ENCODE measurements at regions not wholly inside any gene's neighbourhood (a gene's known extent, or its start where the extent isn't known, plus 50 kb on each side); places are given as distances from the start of the nearest gene placed in this dataset.

DNA sequence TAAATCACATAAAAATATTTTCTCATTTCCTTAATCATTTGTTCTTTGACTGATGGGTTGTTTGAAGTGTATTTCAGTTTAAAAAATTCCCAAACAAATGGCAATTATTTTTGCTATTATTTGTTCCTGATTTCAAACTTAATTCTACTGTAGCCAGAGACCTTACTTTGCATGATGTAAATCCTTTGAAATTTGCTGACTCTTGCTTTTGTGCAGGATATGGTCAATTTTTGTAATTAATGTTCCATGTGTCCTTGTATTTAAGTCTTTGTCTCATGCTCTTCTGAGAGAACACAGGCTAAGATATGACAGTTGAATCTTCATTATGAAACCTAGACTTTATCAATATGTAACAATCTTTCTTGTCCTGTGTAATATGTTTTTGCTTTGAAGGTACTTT, 295.0 kb upstream of the CHD6 start:
- Histone ChIP-seq H3K4me1 (no peaks in the 10 kb centered on the region), H3K27ac (no peak overlapping the region), H3K9me3 (no peaks in the 10 kb centered on the region), H3K27me3 (no peaks in the 10 kb centered on the region), H3K36me3 (no peaks in the 10 kb centered on the region), H3K4me3 (no peak overlapping the region)
- in situ Hi-C loops (cut with MboI; ENCODE audit: low pct_ligation_motif_present in 1 of 4, low pct_unique_long_range_greater_than_20kb in 1 of 4, low sequenced_read_pairs in 3 of 4) (loop anchor here in 1 of 4 donors (10.0 kb wide), 1 partner anchor 62 kb away; no protein-coding TSS in a partner anchor), intact Hi-C loops (cut with DNase I; ENCODE audit: low total_unique reads) (no loop called here)
- DNase-seq: no peak
- TF ChIP-seq, protein P1, sequence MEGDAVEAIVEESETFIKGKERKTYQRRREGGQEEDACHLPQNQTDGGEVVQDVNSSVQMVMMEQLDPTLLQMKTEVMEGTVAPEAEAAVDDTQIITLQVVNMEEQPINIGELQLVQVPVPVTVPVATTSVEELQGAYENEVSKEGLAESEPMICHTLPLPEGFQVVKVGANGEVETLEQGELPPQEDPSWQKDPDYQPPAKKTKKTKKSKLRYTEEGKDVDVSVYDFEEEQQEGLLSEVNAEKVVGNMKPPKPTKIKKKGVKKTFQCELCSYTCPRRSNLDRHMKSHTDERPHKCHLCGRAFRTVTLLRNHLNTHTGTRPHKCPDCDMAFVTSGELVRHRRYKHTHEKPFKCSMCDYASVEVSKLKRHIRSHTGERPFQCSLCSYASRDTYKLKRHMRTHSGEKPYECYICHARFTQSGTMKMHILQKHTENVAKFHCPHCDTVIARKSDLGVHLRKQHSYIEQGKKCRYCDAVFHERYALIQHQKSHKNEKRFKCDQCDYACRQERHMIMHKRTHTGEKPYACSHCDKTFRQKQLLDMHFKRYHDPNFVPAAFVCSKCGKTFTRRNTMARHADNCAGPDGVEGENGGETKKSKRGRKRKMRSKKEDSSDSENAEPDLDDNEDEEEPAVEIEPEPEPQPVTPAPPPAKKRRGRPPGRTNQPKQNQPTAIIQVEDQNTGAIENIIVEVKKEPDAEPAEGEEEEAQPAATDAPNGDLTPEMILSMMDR (IDR thresholded peaks at IDR 0.05): no peak
- no peak for TF ChIP-seq POLR2A (IDR thresholded peaks at IDR 0.05)
- TF ChIP-seq EP300 (IDR thresholded peaks at IDR 0.05; ENCODE audit: low read depth): no peak
- TF ChIP-seq POLR2AphosphoS5 (IDR thresholded peaks at IDR 0.05): no peak

DNA sequence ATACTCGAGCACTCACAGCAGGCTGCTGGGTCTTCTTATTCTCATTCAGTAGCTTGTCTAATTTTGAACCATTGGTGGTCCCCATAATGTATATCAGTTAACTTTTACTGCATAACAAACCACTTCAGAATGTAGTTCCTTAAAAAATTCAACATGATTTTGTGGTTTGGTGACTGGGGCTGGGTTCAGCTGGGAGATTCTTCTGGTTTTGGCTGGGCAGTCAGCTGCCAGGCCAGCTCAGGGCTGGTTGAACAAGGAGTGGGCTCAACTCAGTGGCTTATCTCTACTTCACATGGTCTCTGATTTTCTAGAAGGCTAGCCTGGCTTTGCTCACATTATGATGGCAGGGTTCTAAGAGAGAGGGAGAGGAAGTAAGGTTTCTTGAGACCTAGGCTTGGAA, 292.4 kb upstream of the CHD6 start:
- Histone ChIP-seq H3K36me3 (no peaks in the 10 kb centered on the region), H3K27ac (no peak overlapping the region), H3K4me3 (no peak overlapping the region), H3K27me3 (no peaks in the 10 kb centered on the region), H3K9me3 (no peaks in the 10 kb centered on the region), H3K4me1 (no peaks in the 10 kb centered on the region)
- DNase-seq: no peak
- WGBS, 2 donors (ENCODE audit: low coverage in 1 of 2): 38 to 74% methylated on average over 1 of the region's 1 CpG
- intact Hi-C loops (cut with DNase I; ENCODE audit: low total_unique reads): no loop called here
- in situ Hi-C loops (cut with MboI; ENCODE audit: low pct_ligation_motif_present in 1 of 4, low pct_unique_long_range_greater_than_20kb in 1 of 4, low sequenced_read_pairs in 3 of 4): loop anchor here in 1 of 4 donors (10.0 kb wide), 1 partner anchor 64 kb away; no protein-coding TSS in a partner anchor
- TF ChIP-seq POLR2A (IDR thresholded peaks at IDR 0.05): no peak
- no peak for TF ChIP-seq POLR2AphosphoS5 (IDR thresholded peaks at IDR 0.05)
- TF ChIP-seq EP300 (IDR thresholded peaks at IDR 0.05; ENCODE audit: low read depth): no peak
- TF ChIP-seq, protein P1 (IDR thresholded peaks at IDR 0.05): no peak

DNA sequence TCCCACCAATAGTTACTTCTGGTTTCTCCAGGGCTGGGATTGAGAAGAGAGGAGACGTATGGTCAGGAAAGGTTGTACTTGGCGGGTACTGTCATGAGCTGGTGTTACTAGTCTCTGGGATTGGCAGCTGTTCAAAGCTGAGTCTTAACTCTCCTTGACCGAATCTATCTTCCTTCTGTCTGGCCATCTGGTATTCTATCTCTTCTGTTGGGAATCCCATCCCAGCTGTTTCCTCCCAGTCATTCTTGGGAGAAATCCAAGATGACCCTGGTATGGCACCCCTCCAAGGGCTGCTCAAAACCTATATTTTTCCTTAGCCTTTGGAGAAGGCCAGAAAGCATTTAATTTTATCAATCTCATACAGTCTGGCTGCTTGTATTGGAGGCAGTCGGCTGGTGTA, 287.0 kb upstream of the CHD6 start:
- Histone ChIP-seq H3K27me3 (no peaks in the 10 kb centered on the region), H3K4me3 (no peak overlapping the region), H3K4me1 (no peaks in the 10 kb centered on the region), H3K36me3 (no peaks in the 10 kb centered on the region), H3K27ac (no peak overlapping the region), H3K9me3 (no peaks in the 10 kb centered on the region)
- in situ Hi-C loops (cut with MboI; ENCODE audit: low pct_ligation_motif_present in 1 of 4, low pct_unique_long_range_greater_than_20kb in 1 of 4, low sequenced_read_pairs in 3 of 4) (no loop called here), intact Hi-C loops (cut with DNase I; ENCODE audit: low total_unique reads) (no loop called here)
- TF ChIP-seq, protein P1 (IDR thresholded peaks at IDR 0.05): no peak
- TF ChIP-seq EP300 (IDR thresholded peaks at IDR 0.05; ENCODE audit: low read depth): no peak
- no peak for DNase-seq
- WGBS, 2 donors (ENCODE audit: low coverage in 1 of 2): 67 to 69% methylated on average over 1 to 4 of the region's 4 CpGs

DNA sequence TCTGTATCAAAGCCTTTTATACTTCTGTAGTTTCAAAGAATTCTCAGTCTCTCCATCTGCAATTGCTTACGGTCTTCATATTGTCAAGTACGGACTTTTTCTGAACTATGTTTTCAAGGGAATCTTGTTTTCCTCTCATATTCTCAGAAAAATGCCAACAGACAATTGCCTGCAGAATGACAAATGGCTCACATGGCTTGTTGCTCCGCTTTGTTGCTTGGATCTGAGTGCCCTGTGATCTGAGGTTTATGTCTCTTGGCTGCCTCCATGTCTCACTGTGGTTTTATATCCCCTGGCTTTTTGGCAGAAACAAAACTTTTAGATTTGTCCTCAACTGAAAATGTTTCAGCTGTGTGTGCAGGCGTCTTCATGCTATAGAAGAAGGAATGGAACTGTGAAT, 285.4 kb upstream of the CHD6 start:
- WGBS, 2 donors (ENCODE audit: low coverage in 1 of 2): 54 to 57% methylated on average over 4 of the region's 4 CpGs

More for the DNA sequence above, 285.4 kb upstream of the CHD6 start:
- no peak for TF ChIP-seq EP300 (IDR thresholded peaks at IDR 0.05; ENCODE audit: low read depth)
- no peak for TF ChIP-seq POLR2AphosphoS5 (IDR thresholded peaks at IDR 0.05)
- TF ChIP-seq, protein P1 (IDR thresholded peaks at IDR 0.05): no peak
- TF ChIP-seq POLR2A (IDR thresholded peaks at IDR 0.05): no peak
- Histone ChIP-seq H3K27ac (no peak overlapping the region), H3K4me3 (no peak overlapping the region), H3K27me3 (no peaks in the 10 kb centered on the region), H3K4me1 (no peaks in the 10 kb centered on the region), H3K36me3 (no peaks in the 10 kb centered on the region), H3K9me3 (no peaks in the 10 kb centered on the region)
- DNase-seq: no peak
- in situ Hi-C loops (cut with MboI; ENCODE audit: low pct_ligation_motif_present in 1 of 4, low pct_unique_long_range_greater_than_20kb in 1 of 4, low sequenced_read_pairs in 3 of 4): no loop called here
- intact Hi-C loops (cut with DNase I; ENCODE audit: low total_unique reads): no loop called here
